ENCODE measurements at regions not wholly inside any gene's neighbourhood (a gene's known extent, or its start where the extent isn't known, plus 50 kb on each side); places are given as distances from the start of the nearest gene placed in this dataset.
A peak's percentile ranks its signal among the peaks of the same experiment; 100 is the strongest.

- no peak for DNase-seq
Observed at GRCh38 chr12:53840316-53840715, 88.5 kb upstream of the CISTR start.

GRCh38 chr12:53842686-53843085, 90.9 kb upstream of the CISTR start:
- no peak for DNase-seq

- no peak for DNase-seq
Observed at GRCh38 chr12:53843545-53843944, 91.8 kb upstream of the CISTR start.

- DNase-seq = no peak
Observed at GRCh38 chr12:53844994-53845844, 93.4 kb upstream of the HOXC13 start.

GRCh38 chr12:53845932-53846331, 92.7 kb upstream of the HOXC13 start:
- no peak for DNase-seq

GRCh38 chr12:53849113-53849512, 89.5 kb upstream of the HOXC13 start:
- DNase-seq = no peak

GRCh38 chr12:53849656-53850055, 89.0 kb upstream of the HOXC13 start:
- no peak for DNase-seq

- DNase-seq = no peak
Observed at GRCh38 chr12:53852061-53852460, 86.6 kb upstream of the HOXC13 start.

GRCh38 chr12:53852992-53853391, 85.6 kb upstream of the HOXC13 start:
- no peak for DNase-seq

- DNase-seq = no peak
Observed at GRCh38 chr12:53854701-53855316, 83.8 kb upstream of the HOXC13 start.

GRCh38 chr12:53856132-53856531, 82.5 kb upstream of the HOXC13 start:
- no peak for DNase-seq

GRCh38 chr12:53857666-53858065, 81.0 kb upstream of the HOXC13 start:
- DNase-seq = no peak

GRCh38 chr12:53860426-53861345, 77.9 kb upstream of the HOXC13 start:
- no peak for DNase-seq

- no peak for DNase-seq
Observed at GRCh38 chr12:53862206-53862605, 76.4 kb upstream of the HOXC13 start.

GRCh38 chr12:53862831-53863230, 75.8 kb upstream of the HOXC13 start:
- no peak for DNase-seq

- no peak for DNase-seq
Observed at GRCh38 chr12:53866727-53867126, 71.9 kb upstream of the HOXC13 start.

- no peak for DNase-seq
Observed at GRCh38 chr12:53867216-53868012, 71.2 kb upstream of the HOXC13 start.

GRCh38 chr12:53868511-53868986, 70.1 kb upstream of the HOXC13 start:
- no peak for DNase-seq

GRCh38 chr12:53869500-53869899, 69.1 kb upstream of the HOXC13 start:
- peak; percentile 69 for DNase-seq

GRCh38 chr12:53870117-53870516, 68.5 kb upstream of the HOXC13 start:
- DNase-seq = no peak

- DNase-seq = no peak
Observed at GRCh38 chr12:53871367-53871766, 67.3 kb upstream of the HOXC13 start.

- DNase-seq = no peak
Observed at GRCh38 chr12:53872367-53872766, 66.3 kb upstream of the HOXC13 start.
